ENCODE measurements at regions not wholly inside any gene's neighbourhood (a gene's known extent, or its start where the extent isn't known, plus 50 kb on each side); places are given as distances from the start of the nearest gene placed in this dataset.

GRCh38 chr10:121185816-121186455 is 334.8 kb downstream of the WDR11 start:
- intact Hi-C loops (cut with DNase I): no loop called here

GRCh38 chr10:121187391-121187790 is 336.2 kb downstream of the WDR11 start:
- intact Hi-C loops (cut with DNase I): no loop called here
- H3K27me3 ChIP-seq: no peaks in the 10 kb centered on the region
- no peak overlapping the region for H3K27ac ChIP-seq
- DNase-seq: no peak
- no peaks in the 10 kb centered on the region for H3K36me3 ChIP-seq (replicated peaks in 1 of 2)
- H3K4me1 ChIP-seq (replicated peaks in 1 of 2): no peaks in the 10 kb centered on the region
- no peak for TF ChIP-seq CTCF (IDR thresholded peaks at IDR 0.05)
- no peak for TF ChIP-seq POLR2A (IDR thresholded peaks at IDR 0.05)
- no peak overlapping the region for H3K4me3 ChIP-seq
- no peaks in the 10 kb centered on the region for H3K9me3 ChIP-seq (replicated peaks in 1 of 3)

More at GRCh38 chr10:121185816-121186455, 334.8 kb downstream of the WDR11 start:
- H3K27me3 ChIP-seq: no peaks in the 10 kb centered on the region
- no peak for DNase-seq
- H3K36me3 ChIP-seq (replicated peaks in 1 of 2): no peaks in the 10 kb centered on the region
- no peak for TF ChIP-seq POLR2A (IDR thresholded peaks at IDR 0.05)
- TF ChIP-seq CTCF (IDR thresholded peaks at IDR 0.05): no peak
- no peak overlapping the region for H3K27ac ChIP-seq
- no peaks in the 10 kb centered on the region for H3K9me3 ChIP-seq (replicated peaks in 1 of 3)
- H3K4me3 ChIP-seq: no peak overlapping the region
- no peaks in the 10 kb centered on the region for H3K4me1 ChIP-seq (replicated peaks in 1 of 2)
- 85 to 87% (median 86%) methylated on average over 7 of the region's 7 CpGs for whole genome bisulfite sequencing, 4 donors

GRCh38 chr10:121188005-121188404 is 336.8 kb downstream of the WDR11 start:
- intact Hi-C loops (cut with DNase I): no loop called here
- no peaks in the 10 kb centered on the region for H3K4me1 ChIP-seq (replicated peaks in 1 of 2)
- TF ChIP-seq POLR2A (IDR thresholded peaks at IDR 0.05): no peak
- TF ChIP-seq CTCF (IDR thresholded peaks at IDR 0.05): no peak
- H3K9me3 ChIP-seq (replicated peaks in 1 of 3): no peaks in the 10 kb centered on the region
- no peaks in the 10 kb centered on the region for H3K36me3 ChIP-seq (replicated peaks in 1 of 2)
- 49 to 62% (median 56%) methylated on average over 6 of the region's 6 CpGs for WGBS, 4 donors
- no peak overlapping the region for H3K4me3 ChIP-seq
- no peaks in the 10 kb centered on the region for H3K27me3 ChIP-seq
- no peak overlapping the region for H3K27ac ChIP-seq
- DNase-seq: no peak

GRCh38 chr10:121189066-121189465 is 337.9 kb downstream of the WDR11 start:
- Histone ChIP-seq H3K27ac (no peak overlapping the region), H3K9me3 (replicated peaks in 1 of 3) (no peaks in the 10 kb centered on the region), H3K27me3 (no peaks in the 10 kb centered on the region), H3K4me1 (replicated peaks in 1 of 2) (no peaks in the 10 kb centered on the region), H3K4me3 (no peak overlapping the region), H3K36me3 (replicated peaks in 1 of 2) (no peaks in the 10 kb centered on the region)
- 79 to 86% (median 83%) methylated on average over 7 of the region's 7 CpGs for WGBS, 4 donors
- no peak for DNase-seq
- no peak for TF ChIP-seq CTCF (IDR thresholded peaks at IDR 0.05)
- no peak for TF ChIP-seq POLR2A (IDR thresholded peaks at IDR 0.05)
- intact Hi-C loops (cut with DNase I): no loop called here
